Motor neuron (in vitro differentiated cells): ENCODE measurements at regions not wholly inside any gene's neighbourhood (a gene's known extent, or its start where the extent isn't known, plus 50 kb on each side); places are given as distances from the start of the nearest gene placed in this dataset.

Experiments used
- ATAC-seq, 8 experiments: fragments of 200-7000 bp; cut with Tn5 transposase; replicated peaks in 6 of 8; 2 replicates each; pipeline ENCODE4 v1.8.0; 2021; ENCODE audit warnings: mild to moderate bottlenecking in 8 of 8, moderate library complexity in 8 of 8
- H3K27ac ChIP-seq, 2 donors: fragments of 250-450 bp; sonication (Bioruptor Pico); 2 replicates each; pipeline ENCODE4 v1.9.0; 2021; ENCODE audit warnings: antibody characterized with exemption in 2 of 2, mild to moderate bottlenecking in 2 of 2, moderate library complexity in 1 of 2
- H3K4me1 ChIP-seq, 2 donors: fragments of 250-450 bp; sonication (Bioruptor Pico); replicated peaks in 1 of 2; 2 replicates each; pipeline ENCODE4 v1.6.1; 2021; ENCODE audit warnings: antibody characterized with exemption in 2 of 2, mild to moderate bottlenecking in 2 of 2, moderate library complexity in 1 of 2
- H3K4me3 ChIP-seq, 5 donors: fragments of 250-450 bp; sonication (Bioruptor Pico); 2 replicates each; pipeline ENCODE4 v1.9.0; 2021; ENCODE audit warnings: antibody characterized with exemption in 5 of 5, mild to moderate bottlenecking in 5 of 5, moderate library complexity in 4 of 5
- WGBS, 10 experiments: fragments of 450-650 bp; shearing (Covaris generic); methylation state at CpG; one replicate each; pipeline ENCODE4 v1.0.0; 2022; 5-methylcytosine and 5-hydroxymethylcytosine counted together
- in situ Hi-C, 9 experiments: fragments of 400-800 bp; cut with MboI; loops; one replicate each; pipeline ENCODE4 v1.15.0; 2021; ENCODE audit warnings: low sequenced_read_pairs in 9 of 9, low pct_unique_long_range_greater_than_20kb in 2 of 9; ENCODE audit not compliant: unreplicated experiment in 9 of 9

DNA sequence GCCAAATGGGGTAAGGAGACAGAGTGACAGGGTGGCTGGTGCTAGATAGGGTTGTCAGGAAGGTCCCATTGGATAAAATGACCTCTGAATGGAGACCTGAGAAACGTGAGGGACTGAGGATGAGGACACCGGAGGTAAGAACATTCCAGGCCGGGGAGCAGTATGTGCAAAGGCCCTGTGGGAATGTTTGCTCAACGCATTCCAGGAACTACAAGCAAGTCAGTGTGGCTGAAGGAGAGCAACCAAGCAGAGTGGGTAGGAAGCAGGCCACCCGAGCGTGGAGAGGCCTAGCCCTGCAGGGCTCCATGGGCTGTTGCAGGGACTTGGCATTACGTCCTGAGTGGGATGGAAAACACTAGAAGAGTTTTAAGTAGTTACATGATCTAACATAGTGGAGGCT is 185.6 kb downstream of the ZBTB18 start:
- in situ Hi-C loops: no loop called here
- no peak overlapping the region for H3K4me3 ChIP-seq
- no peak overlapping the region for H3K27ac ChIP-seq
- no peak for ATAC-seq
- WGBS, 10 experiments: 40 to 100% (median 89%) methylated on average over 1 to 7 of the region's 7 CpGs; no CpG with 5 or more reads in 2 of the 10 experiments
- H3K4me1 ChIP-seq: no peaks in the 10 kb centered on the region

DNA sequence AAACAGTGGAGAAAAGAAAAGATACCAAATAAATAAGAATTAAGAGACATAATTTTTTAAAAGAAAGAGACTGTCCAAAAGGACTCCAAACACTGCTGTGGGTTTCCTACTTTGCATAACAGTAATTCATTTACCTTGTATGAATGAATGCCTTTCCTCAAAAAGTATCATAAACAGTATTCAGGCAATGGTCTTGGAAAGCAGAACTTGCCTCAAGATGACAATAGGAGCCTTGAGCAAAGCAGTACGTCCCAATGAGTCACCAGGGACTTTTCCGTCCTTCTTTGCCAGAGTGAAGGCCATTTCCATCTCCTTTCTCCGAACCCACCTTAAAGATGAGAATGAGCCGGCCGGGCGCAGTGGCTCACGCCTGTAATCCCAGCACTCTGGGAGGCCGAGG is 186.4 kb downstream of the ZBTB18 start:
- in situ Hi-C loops: no loop called here
- Histone ChIP-seq H3K4me3 (no peak overlapping the region), H3K4me1 (no peaks in the 10 kb centered on the region), H3K27ac (no peak overlapping the region)
- no peak for ATAC-seq
- WGBS, 10 experiments: 67 to 89% (median 79%) methylated on average over 1 to 8 of the region's 8 CpGs; no CpG with 5 or more reads in 3 of the 10 experiments

DNA sequence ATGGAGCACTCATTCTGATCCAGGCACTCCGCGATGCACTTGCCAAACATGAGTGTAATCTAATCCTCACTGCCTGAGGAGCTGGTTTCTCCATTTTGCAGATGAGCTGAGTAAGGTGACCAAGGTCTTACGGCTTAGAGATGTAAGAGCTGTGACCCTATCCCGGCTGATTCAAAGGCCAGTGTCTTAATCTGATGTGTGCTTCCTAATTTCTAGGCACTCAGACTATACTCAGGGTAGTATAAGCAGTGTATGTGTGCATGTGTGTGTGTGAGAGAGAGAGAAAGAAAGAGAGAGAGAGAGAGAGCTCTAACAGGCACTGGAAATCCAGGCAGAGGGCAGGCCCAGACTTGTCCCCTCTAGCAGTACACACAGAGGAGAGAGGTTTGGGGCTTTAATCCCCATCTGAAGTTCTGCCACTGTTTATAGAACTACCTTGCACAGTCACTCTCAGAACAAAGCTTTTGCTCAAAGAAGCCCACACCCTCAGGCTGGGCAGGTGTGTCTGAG is 188.2 kb downstream of the ZBTB18 start:
- in situ Hi-C loops: no loop called here
- H3K4me1 ChIP-seq: no peaks in the 10 kb centered on the region
- peak in 4 of 8 experiments; percentile 23 to 74 (median 59) for ATAC-seq
- no peak overlapping the region for H3K27ac ChIP-seq
- H3K4me3 ChIP-seq: no peak overlapping the region
- 93 to 100% (median 96%) methylated on average over 1 to 4 of the region's 4 CpGs; no CpG with 5 or more reads in 3 of the 10 experiments for WGBS, 10 experiments

DNA sequence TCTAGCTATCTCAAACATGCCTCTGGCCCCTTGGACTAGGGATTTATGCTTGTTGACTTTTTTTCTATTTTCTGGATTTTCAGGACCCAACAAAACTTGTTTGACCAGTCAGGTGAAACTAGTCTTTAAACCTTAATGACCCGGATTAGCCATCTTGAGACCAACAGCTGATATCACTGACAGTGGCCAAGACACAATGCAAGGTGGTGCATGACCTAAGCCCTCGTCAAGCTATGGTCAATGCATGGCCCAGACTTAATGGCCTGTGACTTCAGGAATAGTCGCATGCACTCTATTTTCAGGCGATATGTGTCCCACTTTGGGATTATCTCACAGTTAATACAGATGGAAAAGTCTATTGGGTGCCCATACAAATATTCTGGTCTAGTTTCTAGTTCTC is 190.4 kb downstream of the ZBTB18 start:
- Histone ChIP-seq H3K4me1 (no peaks in the 10 kb centered on the region), H3K27ac (no peak overlapping the region), H3K4me3 (no peak overlapping the region)
- 60 to 100% (median 90%) methylated on average over 1 to 4 of the region's 4 CpGs; no CpG with 5 or more reads in 2 of the 10 experiments for WGBS, 10 experiments
- ATAC-seq: no peak
- in situ Hi-C loops: no loop called here

DNA sequence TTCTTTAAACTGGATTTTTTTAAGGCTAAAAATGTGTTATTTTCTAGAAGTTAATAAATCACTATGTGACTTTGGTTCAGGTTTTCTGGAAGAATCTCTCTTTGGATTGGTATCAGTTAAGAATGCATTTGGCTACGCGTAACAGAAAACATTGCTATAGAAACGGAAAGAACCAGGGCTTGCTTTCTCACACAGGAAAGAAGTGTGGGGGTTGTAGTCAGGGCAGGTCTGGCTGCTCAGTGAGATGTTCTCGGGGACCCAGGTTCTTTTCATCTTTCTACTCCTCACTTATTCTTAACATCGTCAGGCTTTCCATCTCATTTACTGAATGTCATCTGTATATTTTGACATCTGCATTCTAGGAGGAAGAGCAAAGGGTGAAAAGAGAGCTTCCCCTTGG is 191.4 kb downstream of the ZBTB18 start:
- Histone ChIP-seq H3K4me1 (no peaks in the 10 kb centered on the region), H3K27ac (no peak overlapping the region), H3K4me3 (no peak overlapping the region)
- 39 to 91% (median 73%) methylated on average over 2 to 5 of the region's 5 CpGs; no CpG with 5 or more reads in 1 of the 10 experiments for WGBS, 10 experiments
- in situ Hi-C loops: no loop called here
- peak in 1 of 8 experiments; percentile 38 for ATAC-seq

DNA sequence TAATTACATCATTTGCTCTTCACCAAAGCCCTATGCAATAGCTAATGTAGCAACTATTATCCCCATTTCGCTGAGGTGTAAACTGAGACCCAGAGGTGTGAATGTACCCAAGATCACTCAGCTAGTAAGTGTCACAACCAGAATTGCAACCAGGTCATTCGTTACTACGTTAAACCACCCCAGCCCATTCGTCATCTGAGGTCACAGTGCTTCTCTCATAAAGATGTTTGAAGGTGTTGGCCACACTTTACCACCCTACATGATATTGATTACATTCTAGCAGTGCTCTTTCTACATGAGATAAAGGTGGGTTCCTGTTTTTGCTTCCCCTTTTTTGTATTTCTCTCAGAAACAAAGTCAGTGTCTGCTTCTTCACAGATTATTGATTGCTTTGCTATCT is 195.3 kb downstream of the ZBTB18 start:
- Histone ChIP-seq H3K27ac (no peak overlapping the region), H3K4me1 (no peaks in the 10 kb centered on the region), H3K4me3 (no peak overlapping the region)
- in situ Hi-C loops: no loop called here
- 18 to 100% (median 88%) methylated on average over 1 to 4 of the region's 4 CpGs; no CpG with 5 or more reads in 2 of the 10 experiments for WGBS, 10 experiments
- no peak for ATAC-seq

DNA sequence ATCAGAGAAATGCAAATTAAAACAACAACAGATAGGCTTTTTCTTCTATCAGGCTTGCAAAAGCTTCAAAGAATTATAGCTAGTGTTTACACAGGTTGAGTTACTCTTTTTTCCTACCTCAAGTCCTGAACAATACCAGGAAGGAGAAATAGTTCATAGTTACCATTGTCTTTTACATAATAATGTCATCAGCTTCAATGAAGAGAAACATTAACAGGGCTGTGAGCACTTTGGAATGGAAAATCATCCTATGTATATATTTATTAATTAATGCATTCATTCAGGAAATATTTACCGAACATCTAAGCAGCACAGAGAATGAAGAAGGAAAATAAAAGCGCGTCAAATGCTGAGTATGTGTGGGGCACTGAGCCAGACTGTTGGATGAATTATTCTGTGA is 197.3 kb downstream of the ZBTB18 start:
- whole genome bisulfite sequencing, 10 experiments: 60 to 100% (median 89%) methylated on average over 1 to 3 of the region's 3 CpGs
- Histone ChIP-seq H3K27ac (no peak overlapping the region), H3K4me1 (no peaks in the 10 kb centered on the region), H3K4me3 (no peak overlapping the region)
- no peak for ATAC-seq
- in situ Hi-C loops: no loop called here

DNA sequence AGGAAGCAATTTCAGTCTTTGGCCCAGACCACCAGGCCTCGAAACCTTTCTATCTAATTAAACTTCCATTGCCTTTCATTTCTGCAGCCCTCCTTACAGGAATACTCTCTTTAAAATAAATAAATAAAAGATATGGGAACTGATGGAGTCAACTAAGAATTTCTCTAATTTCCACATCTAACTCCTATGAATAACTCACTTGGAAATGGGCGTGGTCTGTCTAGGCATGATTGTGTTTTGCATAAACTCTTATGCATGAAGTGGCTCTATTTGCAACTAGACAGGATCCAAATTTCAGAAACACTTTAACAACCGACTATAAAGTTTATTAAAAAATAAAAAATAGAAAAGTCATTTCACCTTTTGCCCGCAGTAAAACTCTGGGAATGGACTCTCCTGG is 199.5 kb downstream of the ADSS2 start:
- peak in 3 of 8 experiments; percentile 64 to 74 (median 73) for ATAC-seq
- H3K27ac ChIP-seq: no peak overlapping the region
- 27 to 97% (median 83%) methylated on average over 1 to 4 of the region's 4 CpGs; no CpG with 5 or more reads in 1 of the 10 experiments for WGBS, 10 experiments
- in situ Hi-C loops: loop anchor here in 6 of 9 experiments (25.0 kb wide), 3 partner anchors 190 to 915 kb away; partner anchors contain the start of gene ZBTB18 (in 4 of the 6)
- H3K4me1 ChIP-seq: peaks cover 2 to 8% of the 10 kb centered on the region in 2 donors
- no peak overlapping the region for H3K4me3 ChIP-seq

DNA sequence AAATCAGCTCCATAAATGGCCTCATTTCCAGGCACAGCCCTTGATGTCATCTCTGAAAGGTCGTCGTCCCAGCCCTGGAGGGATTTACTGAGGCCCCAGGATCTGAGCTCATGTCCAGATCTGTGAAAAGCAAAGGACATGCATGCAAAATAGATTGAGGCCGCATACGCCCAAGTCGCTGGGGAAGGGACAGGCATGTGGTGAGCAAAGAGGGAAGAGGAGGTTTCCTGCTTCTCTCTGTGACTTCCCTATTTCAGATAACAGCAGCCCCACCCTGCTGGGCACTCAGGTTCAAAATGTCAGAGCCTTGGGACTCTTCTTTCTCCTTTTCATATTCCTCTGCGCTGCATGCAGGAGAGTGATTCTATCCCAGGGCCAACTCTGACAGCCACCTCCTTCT is 197.2 kb downstream of the ADSS2 start:
- in situ Hi-C loops: loop anchor here in 6 of 9 experiments (25.0 kb wide), 3 partner anchors 192 to 917 kb away; partner anchors contain the start of gene ZBTB18 (in 4 of the 6)

DNA sequence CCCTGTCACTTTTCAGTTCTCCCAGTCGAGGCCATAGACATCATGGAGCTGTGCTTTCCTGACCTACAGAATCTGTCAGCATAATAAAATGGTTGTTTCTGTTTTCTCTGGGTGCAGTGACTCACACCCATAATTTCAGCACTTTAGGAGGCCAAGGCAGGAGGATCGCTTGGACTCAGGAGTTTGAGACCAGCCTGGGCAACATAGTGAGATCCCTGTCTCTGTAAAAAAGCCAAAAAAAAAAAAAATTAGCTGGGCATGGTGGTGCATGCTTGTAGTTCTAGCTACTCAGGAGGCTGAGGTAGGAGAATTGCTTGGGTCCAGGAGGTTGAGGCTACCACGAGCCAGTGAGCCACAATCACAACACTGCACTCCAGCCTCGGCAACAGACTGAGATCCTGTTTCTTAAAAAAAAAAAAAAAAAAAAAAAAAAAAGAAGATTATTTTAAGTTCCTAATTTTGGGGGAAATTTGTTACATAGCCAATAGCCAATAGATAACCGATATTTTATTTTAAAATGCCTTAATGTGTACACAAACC is 196.2 kb downstream of the ADSS2 start:
- ATAC-seq: no peak
- WGBS, 10 experiments: 73 to 100% (median 91%) methylated on average over 1 to 5 of the region's 5 CpGs; no CpG with 5 or more reads in 1 of the 10 experiments
- in situ Hi-C loops: loop anchor here in 6 of 9 experiments (25.0 kb wide), 3 partner anchors 193 to 918 kb away; partner anchors contain the start of gene ZBTB18 (in 4 of the 6)

More for the DNA sequence above, 197.2 kb downstream of the ADSS2 start:
- ATAC-seq: peak in 3 of 8 experiments; percentile 60 to 93 (median 92)
- no peak overlapping the region for H3K4me3 ChIP-seq
- 43 to 100% (median 92%) methylated on average over 1 to 6 of the region's 6 CpGs; no CpG with 5 or more reads in 3 of the 10 experiments for WGBS, 10 experiments
- peaks cover 2 to 8% of the 10 kb centered on the region in 2 donors for H3K4me1 ChIP-seq
- H3K27ac ChIP-seq: no peak overlapping the region

DNA sequence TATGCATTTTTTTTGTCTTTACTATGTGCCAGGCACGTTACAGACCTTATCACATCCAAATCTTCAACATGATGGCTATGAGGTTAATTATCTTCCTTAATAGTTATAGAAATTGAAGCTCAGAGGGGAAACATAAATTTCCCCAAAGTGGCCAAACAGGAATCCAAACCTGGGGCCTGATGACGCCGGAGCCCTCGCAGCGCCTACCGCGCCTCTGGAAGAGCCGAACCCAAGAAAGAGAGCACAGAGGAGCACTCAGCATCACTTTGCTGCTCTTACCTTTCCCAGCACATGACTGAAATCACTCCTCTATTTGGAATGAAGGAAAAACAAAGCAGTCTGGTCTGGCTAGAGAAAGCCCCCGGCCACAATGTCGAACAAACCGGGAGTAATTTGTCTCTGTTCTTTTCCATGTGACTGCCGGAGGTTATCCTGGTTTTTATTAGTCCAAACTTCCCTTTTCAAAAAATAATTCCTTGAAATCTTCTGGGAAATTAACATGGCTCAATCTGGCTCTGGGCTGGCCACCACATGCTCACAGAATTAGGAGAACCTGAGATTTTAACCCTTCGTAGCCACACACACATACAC is 195.5 kb downstream of the ADSS2 start:
- peak in 3 of 8 experiments; percentile 45 to 54 (median 45) for ATAC-seq
- no peak overlapping the region for H3K27ac ChIP-seq
- peaks cover 2 to 8% of the 10 kb centered on the region in 2 donors for H3K4me1 ChIP-seq
- in situ Hi-C loops: loop anchor here in 6 of 9 experiments (25.0 kb wide), 3 partner anchors 194 to 919 kb away; partner anchors contain the start of gene ZBTB18 (in 4 of the 6)
- WGBS, 10 experiments: 17 to 100% (median 74%) methylated on average over 3 to 10 of the region's 13 CpGs; no CpG with 5 or more reads in 1 of the 10 experiments
- no peak overlapping the region for H3K4me3 ChIP-seq

More for the DNA sequence above, 196.2 kb downstream of the ADSS2 start:
- Histone ChIP-seq H3K4me1 (peaks cover 2 to 8% of the 10 kb centered on the region in 2 donors), H3K4me3 (no peak overlapping the region), H3K27ac (no peak overlapping the region)

DNA sequence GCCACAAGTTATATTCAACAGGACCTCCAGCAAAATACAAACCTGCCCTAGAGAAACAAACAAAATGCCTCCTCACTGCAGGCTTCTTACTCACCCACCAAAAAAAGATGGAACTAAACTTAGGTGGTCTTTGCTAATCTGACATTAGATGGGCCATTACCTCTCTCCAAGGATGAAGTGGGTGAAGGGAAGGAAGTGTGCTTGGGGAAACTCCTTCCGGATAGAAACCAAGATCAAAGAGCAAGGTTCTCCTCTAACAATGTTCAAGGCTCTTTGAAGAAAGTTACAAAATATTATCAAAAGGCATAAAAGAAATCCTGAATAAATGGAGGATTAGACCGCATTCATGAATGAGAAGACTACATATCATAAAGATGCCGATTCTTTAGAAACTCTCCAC is 187.5 kb downstream of the ADSS2 start:
- in situ Hi-C loops: loop anchor here in 6 of 9 experiments (25.0 kb wide), 3 partner anchors 202 to 927 kb away; partner anchors contain the start of gene ZBTB18 (in 4 of the 6)
- H3K27ac ChIP-seq: no peak overlapping the region

DNA sequence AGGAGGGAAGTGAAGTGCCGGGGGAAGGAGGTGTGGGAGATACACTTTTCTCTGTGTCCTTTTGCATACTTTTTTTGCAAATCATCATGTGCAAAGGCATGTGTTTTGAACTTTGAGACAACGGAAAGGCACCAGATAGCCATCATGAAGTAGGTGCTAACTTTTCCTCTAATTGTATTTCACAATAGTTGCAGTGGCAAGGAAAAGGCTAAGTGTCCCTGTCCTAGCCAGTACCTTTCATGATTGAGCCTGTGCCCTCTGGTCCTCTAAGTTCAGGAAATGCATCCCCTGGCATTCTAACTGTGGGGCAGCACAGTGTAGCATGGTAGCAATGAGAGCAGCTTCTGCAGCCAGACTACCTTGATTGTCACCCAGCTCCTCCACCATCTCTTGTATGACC is 186.2 kb downstream of the ADSS2 start:
- in situ Hi-C loops: loop anchor here in 6 of 9 experiments (25.0 kb wide), 3 partner anchors 203 to 928 kb away; partner anchors contain the start of gene ZBTB18 (in 4 of the 6)
- WGBS, 10 experiments: 43 to 100% (median 91%) methylated on average over 1 to 2 of the region's 2 CpGs; no CpG with 5 or more reads in 3 of the 10 experiments
- Histone ChIP-seq H3K4me3 (no peak overlapping the region), H3K4me1 (no peaks in the 10 kb centered on the region), H3K27ac (no peak overlapping the region)
- ATAC-seq: no peak

More for the DNA sequence above, 187.5 kb downstream of the ADSS2 start:
- Histone ChIP-seq H3K4me1 (no peaks in the 10 kb centered on the region), H3K4me3 (no peak overlapping the region)
- 44 to 100% (median 94%) methylated on average over 1 to 3 of the region's 3 CpGs for WGBS, 10 experiments
- ATAC-seq: no peak
